ENCODE measurements at regions not wholly inside any gene's neighbourhood (a gene's known extent, or its start where the extent isn't known, plus 50 kb on each side); places are given as distances from the start of the nearest gene placed in this dataset.

DNA sequence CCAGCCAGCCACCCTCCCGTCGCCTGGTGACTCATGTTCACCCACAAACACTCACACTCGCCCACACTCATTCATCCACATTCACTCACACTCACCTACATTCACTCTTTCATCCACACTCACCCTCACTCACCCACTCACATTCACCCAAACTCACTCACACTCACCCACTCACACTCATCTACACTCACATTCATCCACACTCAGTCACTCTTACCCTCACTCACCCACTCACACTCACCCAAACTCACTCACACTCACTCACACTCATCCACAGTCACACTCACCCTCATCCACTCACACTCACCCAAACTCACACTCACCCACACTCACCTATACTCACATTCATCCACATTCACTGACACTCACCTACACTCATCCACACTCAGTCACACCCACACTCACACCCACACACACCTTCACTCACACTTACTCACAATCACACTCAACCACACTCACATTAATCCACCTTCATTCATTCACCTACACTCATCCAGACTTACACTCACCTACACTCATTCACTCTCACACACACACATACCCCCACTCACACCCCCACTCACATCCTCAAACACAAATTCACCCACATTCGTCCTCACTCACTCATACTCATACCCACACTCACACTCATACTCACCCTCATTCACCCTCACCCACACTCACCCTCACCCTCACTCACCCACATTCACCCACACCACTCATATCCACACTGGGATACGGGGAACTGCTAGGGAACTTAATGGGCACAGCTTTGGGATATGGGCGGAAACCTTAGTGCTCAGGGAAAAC is 2221.6 kb upstream of the AGA start:
- TF ChIP-seq, protein P1, sequence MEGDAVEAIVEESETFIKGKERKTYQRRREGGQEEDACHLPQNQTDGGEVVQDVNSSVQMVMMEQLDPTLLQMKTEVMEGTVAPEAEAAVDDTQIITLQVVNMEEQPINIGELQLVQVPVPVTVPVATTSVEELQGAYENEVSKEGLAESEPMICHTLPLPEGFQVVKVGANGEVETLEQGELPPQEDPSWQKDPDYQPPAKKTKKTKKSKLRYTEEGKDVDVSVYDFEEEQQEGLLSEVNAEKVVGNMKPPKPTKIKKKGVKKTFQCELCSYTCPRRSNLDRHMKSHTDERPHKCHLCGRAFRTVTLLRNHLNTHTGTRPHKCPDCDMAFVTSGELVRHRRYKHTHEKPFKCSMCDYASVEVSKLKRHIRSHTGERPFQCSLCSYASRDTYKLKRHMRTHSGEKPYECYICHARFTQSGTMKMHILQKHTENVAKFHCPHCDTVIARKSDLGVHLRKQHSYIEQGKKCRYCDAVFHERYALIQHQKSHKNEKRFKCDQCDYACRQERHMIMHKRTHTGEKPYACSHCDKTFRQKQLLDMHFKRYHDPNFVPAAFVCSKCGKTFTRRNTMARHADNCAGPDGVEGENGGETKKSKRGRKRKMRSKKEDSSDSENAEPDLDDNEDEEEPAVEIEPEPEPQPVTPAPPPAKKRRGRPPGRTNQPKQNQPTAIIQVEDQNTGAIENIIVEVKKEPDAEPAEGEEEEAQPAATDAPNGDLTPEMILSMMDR (IDR thresholded peaks at IDR 0.05 in 4 of 5, conservative IDR thresholded peaks at IDR 0.05 in 1 of 5): no peak
- TF ChIP-seq POLR2A (IDR thresholded peaks at IDR 0.05): no peak

Measured in gastrocnemius medialis (tissue), 4 donors.